GM21360 (cell line): ENCODE measurements at regions not wholly inside any gene's neighbourhood (a gene's known extent, or its start where the extent isn't known, plus 50 kb on each side); places are given as distances from the start of the nearest gene placed in this dataset.
A peak's percentile ranks its signal among the peaks of the same experiment; 100 is the strongest.
"Not testable (repeated sequence)": the region's sequence is repeated elsewhere in the genome, so short reads cannot be mapped to it uniquely, and the experiment has no call there.

Source experiments
- ATAC-seq: cut with Tn5 transposase; IDR thresholded peaks from one replicate; pipeline ENCODE4 v1.9.1; 2021; ENCODE audit warnings: mild to moderate bottlenecking, moderate library complexity; ENCODE audit not compliant: unreplicated experiment

DNA sequence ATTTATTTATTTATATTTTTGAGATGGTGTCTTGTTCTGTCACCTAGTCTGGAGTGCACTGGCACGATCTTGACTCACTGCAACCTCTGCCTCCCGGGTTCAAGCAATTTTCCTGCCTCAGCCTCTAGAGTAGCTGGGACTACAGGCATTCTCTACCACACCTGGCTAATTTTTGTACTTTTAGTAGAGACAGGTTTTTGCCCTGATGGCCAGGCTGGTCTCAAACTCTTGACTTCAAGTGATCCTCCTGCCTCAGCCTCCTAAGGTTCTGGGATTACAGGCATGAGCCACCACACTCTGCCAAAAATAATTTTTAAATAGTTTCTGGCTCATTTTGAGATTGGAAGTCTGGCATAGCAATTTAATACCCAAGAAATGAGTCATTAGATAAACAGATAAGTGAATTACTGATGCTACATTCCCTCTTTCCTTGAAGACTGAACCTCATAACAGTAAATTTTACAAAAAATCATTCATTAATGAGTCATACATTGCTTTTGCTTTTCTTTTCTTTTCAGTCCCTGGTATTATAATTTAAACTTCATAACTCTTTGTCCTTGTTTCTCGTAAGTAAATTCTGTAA, 881.6 kb upstream of the PIK3C3 start:
- ATAC-seq = no peak

DNA sequence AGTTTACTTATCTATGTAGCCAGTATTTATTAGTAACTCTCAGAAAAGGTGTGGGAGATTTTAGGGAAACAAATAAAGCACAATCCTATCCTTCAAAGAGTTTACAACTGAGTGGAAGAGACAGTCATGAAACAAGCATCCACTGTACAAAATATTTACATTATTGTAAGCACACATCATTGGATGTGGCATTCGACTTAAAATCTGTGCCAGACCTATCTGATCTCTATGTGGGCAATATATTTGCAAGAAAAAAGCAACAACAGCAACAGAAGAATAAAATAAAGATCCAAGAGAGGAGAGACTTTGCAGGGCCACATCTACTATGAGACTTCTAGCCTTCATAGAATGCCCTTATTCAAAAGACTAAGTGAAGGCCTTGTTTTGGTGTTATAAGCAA, 882.1 kb upstream of the PIK3C3 start:
- no peak for ATAC-seq

DNA sequence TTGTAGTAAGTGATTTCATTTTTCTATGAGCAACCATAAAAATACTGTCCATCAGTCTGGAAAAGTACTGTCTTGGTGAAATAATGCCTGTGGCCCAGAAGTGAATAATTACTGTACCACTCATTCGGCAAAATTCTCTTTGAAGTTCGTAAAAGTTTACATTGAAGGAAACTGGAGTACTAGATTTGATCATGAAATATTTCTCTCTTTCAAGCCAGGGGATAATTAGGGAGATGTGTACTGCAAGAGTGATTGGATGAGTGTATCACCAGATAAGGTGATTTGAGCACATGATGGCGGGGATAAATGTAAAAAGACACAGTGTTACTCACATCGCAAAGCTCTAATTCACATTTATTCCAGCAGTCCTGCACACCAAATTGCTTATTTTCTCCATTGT, 883.2 kb upstream of the PIK3C3 start:
- ATAC-seq = no peak

DNA sequence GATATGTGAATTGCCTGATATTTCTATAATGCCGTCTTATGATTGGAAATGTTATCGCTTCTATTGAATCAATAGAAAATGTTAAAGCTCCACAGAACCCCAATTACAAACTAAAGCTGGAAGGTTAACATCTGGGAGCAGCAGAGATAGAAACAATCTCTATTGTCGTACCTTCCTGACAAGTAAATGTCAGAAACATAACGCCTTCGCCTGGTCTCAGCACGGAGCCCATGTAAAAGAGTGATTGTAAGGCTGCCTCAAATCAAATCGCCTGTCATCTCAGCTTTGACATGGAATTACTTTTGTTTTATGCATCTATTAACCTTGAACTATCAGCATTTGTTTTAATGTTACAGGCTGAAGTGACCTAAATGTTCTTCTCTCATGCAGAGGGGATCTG, 885.9 kb upstream of the PIK3C3 start:
- no peak for ATAC-seq

DNA sequence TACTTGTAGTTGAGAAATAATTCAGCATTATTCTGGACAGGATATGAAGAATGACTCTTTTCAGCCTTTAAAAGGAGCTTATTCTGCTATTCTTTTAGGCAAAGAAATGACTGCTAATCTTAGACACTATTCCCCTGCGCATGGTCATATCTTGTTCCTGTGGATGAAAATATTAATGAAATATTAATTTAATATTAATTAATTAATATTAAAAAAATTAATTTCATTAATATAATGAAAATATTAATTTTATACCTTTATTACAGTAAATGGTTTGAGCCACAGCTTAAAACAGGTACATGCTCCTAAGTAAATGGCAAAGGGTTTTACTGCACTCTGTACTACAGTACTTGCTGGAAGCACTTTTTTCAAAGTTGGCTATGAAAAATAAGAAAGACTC, 890.1 kb upstream of the PIK3C3 start:
- ATAC-seq = no peak

DNA sequence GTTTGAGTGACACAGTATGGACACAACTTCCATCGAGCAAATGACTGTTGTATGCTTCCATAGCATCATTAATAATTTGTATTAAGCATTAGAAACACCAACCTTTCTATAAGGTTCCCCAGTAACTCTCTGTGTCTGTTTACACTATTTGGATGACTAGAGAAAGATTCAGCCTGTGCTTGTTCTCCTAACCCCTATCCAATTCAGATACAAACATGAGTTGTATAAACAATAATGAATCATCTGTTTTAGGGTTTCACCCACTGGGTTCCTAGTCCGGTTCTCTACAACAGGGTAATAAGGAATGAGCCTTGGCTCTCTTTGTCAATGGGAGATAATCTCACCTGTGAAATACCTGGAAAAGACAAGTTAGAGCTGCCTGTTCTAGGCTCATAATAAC, 894.1 kb upstream of the PIK3C3 start:
- ATAC-seq = no peak

DNA sequence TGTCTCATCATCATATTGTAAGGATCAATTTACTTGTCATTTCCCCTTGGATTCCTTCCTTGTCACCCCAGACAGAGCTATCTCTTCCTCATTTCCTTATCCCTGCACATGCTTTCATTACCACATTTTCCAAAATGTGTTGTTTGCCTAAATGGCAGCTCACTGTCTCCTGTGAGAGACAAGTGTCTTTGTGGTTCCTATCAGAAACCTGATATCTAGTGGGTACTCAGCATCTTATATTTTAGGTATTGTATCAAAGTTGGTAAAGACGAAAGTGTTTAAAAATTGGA, 896.0 kb upstream of the PIK3C3 start:
- no peak for ATAC-seq

DNA sequence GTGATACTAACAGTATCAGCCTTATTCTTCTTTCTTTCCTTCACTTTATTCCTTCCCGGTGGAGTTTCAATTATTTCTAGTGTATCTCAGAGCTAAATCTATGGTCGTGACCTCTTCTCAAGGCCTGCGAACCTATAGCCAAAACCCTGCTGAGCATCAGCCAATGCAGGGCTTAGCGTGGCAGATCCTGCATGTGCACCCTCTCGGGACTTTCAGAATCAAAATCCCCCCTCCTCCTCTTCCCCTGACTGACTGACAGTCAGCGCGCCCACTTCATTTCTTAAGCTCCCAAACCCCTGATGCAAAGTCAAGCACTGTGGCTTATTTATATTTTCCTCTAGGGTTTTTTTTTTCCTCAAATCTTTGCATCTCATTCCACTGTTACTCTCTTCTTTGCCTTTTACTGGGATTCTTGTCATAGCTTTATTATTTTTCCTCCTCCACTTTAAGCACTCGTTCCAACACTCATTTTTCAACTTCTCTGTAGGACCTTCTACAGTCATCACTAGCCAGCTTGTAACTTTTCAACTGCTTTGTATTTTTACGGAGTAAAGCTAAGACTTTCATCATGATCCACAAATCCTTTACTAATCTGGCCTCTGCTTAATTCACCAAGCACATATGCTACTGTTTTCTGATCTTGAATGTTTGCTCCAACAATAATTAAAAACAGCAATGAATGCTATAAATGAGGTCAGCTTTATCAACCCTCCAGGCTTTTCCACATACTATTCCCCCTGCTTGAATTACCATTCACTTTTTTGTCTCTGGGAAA, 896.5 kb upstream of the PIK3C3 start:
- no peak for ATAC-seq

DNA sequence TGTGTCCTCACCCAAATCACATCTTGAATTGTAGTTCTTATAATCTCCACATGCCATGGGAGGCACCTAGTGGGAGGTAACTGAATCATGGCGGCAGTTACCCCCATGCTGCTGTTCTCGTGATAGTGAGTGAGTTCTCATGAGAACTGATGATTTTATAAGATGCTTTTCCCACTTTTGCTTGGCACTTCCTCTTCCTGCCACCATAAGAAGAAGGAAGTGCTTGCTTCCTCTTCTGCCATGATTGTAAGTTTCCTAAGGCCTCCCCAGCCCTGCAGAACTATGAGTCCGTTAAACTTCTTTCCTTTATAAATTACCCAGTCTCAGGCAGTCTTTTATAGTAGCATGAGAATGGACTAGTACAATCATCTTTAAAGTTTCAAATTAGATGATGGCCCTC, 902.4 kb upstream of the PIK3C3 start:
- ATAC-seq = no peak

DNA sequence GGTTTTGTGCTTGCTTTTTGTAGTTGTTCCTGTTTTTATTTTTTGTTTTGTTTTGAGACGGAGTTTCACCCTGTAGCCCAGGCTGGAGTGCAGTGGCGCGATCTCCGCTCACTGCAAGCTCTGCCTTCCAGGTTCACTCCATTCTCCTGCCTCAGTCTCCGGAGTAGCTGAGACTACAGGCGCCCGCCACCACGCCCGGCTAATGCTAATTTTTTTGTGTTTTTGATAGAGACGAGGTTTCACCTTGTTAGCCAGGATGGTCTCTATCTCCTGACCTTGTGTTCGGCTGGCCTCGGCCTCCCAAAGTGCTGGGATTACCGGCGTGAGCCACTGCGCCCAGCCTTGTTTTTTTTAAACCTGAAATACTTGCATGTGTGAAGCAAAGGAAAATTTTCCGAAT, 908.8 kb upstream of the PIK3C3 start:
- not testable (repeated sequence) for ATAC-seq

DNA sequence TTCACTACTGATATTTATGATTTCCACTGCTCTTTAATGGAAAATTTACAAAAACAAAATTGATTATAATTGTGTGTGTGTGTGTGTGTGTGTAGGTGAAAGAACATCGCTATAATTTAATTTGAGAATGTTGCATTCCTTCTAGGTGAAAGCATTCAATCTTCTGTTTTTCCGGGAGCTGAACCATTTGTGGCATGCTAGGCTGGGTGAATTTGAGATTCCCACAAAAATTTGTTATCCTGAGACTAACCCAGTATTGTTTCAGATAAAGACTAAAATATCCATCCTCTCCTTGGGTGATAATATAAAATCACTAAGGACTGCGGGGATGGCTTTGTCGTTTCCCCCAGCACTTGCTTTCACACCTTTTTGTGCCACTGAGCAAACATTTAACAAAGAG, 911.2 kb upstream of the PIK3C3 start:
- ATAC-seq = no peak

DNA sequence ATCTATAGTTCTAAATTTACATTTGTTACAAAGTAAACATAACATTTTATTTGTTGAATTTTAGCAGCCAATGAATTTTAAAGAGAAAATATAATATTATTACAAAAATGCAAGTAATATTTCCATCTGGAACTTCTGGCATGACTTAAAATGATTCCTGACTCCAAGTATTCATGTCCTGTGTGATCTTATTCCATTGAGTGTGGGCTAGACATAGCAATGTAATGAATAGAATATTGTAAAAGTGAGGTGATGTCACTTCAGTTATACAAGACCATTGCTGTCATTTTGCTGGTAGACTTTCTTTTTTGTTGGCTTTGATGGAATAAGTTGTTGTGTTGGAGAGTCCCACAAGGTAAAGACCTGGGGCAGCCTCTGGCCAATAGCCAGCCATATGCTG, 912.2 kb upstream of the PIK3C3 start:
- no peak for ATAC-seq

DNA sequence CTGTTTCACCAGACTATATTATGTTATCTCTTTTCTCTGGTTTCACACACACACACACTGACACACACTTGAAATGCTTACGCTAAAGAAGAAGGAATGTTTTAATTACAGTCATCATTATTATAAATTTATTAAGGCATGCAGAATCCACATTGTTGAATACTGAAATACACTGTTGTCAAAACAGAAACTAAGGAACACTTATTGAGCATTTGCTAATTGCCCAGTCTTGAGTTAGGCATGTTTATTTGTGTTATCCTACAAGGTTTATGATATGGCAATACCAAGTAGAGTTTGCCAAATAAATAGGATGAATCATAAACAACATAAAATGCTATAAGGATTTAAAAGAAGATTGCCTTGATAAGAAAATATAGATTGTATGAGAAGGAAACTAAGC, 917.0 kb upstream of the PIK3C3 start:
- no peak for ATAC-seq

DNA sequence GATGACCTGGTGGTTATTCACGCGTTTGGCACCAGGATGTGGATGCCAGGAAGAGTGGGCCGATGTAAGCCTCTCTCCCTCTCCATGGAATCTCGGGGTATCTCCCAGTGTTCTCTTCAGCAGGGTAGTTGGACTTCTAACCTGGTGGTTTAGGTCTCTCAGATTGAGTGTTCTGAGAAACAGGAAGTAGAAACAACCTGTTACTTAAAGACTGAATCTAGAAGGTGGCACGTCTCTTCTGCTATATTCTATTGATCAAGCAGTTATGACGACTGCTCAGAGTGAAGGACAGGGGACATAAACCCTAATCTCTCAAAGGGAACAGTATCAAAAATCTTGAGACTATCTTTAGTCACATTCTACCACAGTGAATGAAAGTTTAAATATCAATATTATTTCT, 918.7 kb upstream of the PIK3C3 start:
- no peak for ATAC-seq

DNA sequence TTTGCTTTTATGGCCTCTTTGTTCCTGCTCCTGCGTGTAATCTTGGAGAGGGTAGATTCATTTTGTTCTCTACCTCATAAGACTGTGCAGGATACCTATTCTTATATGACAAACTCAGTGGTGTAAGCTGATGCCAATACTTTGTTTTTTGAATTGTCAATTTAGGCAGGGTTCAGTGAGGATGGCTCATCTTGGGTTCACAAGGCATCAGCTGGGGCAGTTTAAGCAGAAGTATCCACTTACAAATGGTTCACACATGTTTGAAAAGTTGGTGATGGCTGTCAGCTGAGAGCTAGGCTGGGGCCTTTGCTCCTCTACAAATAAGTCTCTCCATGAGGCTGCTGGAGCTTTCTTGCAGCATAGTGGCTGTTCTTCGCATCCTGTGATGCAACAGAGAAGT, 920.6 kb upstream of the PIK3C3 start:
- no peak for ATAC-seq

DNA sequence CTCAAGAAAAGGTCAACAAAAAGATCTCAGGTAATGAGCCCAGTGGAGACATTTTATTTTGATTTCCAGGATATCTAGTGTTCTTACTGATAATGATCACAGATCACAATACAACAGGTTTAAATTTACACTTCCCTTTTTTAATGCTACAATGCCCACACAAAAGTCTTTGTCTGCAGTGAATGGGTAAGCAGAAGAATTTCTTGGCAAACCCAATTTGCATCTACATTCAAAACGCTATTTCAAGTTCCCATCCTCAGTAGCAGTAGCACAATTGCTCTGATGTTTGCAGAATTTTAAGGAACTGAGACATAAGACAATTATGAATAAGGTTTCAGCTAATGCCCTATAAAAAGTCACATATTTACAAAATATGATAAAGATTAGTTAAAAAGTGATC, 929.4 kb upstream of the PIK3C3 start:
- ATAC-seq = peak; percentile 96

DNA sequence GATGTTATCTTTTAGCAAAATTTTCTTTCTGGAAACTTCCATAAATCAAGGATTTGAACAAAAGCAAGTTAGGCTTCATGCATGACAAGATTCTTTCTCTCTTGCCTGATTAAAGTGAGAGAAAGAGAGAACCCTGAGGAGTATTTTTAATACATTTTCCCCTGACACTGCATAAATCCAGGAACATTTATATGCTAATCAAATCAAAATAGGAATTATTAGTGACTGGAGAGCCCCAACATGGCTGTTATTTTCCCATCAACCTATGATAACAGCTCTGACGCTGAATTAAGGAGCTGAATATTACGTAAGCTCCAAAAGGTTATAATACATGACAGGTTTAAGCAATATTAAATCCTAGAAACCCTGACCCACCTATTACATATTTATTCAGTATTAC, 930.2 kb upstream of the PIK3C3 start:
- no peak for ATAC-seq

DNA sequence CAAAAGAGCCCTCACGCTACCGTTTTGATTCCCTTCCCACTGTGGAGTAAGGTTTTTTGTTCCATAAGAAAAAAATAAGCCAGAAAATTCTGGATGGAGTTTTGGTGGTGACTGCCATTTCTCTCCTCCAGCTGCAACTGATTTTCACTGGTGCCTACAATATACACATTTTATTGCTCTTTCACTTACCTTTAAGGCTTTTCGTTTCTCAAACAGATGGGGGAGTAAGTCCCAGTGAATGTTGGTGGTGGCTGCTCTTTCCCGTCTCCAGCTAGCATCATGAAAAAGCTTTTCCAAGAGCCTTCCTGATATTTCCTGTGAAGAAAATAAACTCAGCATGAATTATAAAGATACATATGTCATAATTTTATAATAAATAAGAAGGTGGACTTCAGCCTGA, 932.5 kb upstream of the PIK3C3 start:
- no peak for ATAC-seq

DNA sequence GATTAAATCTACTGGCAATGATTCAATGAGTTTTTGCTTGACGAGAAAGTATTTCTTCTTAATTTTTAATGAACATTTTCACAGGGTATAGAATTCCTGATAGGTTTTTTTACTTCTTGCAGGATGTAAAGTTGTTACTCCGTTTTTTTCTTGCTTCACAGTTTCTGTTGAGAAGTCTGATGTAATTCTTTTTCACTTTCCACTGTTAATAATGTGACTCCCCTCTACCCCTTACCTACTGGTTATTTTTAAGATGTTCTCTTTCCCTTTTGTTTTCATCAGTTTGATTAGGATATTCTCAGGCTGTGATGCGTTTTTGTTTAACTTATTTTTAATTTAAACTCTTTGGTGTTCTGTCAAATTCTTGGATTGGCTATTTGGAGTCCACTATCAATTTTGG, 933.9 kb upstream of the PIK3C3 start:
- no peak for ATAC-seq

DNA sequence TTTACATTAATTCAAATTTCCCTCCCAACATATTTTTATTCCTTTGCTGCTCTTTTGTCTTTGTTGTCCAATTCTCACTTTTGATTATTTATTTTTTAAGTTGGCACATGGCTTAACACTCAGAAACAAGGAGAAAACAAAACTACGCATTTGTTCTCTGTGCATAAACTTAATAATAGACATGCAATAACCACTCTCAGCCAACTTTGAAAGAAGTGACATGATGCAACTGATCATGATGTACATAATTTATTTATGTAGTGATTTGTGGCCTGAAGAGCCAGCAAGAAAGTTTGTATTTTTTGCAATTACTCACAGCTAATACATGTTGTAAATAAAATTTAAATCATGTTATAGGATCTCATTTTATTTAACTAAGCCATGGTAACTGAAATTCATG, 942.8 kb upstream of the PIK3C3 start:
- ATAC-seq = no peak

DNA sequence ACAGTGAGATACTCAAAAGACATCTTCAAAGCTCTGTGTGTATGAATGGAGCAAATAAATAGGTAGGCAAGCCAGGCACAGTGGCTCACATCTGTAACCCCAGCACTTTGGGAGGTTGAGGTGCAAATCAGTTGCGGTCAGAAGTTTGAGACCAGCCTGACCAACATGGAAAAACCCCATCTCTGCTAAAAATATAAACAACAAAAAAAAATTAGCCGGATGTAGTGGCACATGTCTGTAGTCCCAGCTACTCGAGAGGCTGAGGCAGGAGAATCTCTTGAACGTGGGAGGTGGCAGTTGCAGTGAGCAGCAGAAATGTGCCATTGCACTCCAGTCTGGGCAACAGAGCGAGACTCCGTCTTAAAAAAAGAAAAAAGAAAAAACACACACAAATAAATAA, 945.1 kb upstream of the PIK3C3 start:
- peak; percentile 83 for ATAC-seq

DNA sequence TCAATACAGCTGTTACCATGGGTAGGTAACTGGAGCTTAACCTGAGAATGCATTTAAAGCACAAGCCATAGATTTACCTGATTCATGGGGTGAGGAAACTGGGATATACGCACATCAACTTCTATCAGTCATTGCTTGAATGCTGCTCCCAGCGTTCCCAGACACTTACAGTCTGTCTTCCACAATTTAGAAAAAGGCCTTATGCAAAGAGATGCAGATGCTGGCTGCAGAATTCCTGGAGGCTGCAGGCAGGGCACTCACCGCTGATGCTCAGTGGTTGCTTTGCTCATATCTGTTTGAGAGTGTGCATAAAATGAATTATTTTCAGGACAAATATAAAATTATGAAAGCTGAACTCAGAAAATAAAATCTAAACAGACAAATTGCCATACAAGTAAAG, 950.7 kb upstream of the PIK3C3 start:
- ATAC-seq = no peak

DNA sequence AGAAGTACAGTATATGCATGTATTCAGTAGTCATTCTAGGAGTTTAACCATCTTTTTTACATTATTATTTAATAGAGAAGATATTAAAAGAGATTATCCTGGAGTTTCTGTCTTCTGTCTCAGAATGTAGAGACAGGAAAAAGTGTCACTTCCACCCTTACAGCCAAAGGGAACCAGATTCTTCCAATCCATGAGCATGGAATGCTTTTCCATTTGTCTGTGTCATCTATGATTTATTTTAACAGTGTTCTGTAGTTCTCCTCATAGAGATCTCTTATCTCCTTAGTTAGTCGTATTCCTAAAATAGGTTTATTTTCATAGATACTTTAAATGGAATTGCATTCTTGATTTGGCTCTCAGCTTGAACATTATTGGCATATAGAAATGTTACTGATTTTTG, 959.5 kb upstream of the PIK3C3 start:
- no peak for ATAC-seq
